Ramos (cell line): ENCODE measurements at regions not wholly inside any gene's neighbourhood (a gene's known extent, or its start where the extent isn't known, plus 50 kb on each side); places are given as distances from the start of the nearest gene placed in this dataset.
"Not testable (repeated sequence)": the region's sequence is repeated elsewhere in the genome, so short reads cannot be mapped to it uniquely, and the experiment has no call there.

Experiments
- in situ Hi-C: fragments of 300-500 bp; cut with MboI; formaldehyde crosslinking; loops from one replicate; pipeline ENCODE4 v1.14.3; 2022; ENCODE audit warnings: low sequenced_read_pairs; ENCODE audit not compliant: unreplicated experiment

- in situ Hi-C loops = not testable (repeated sequence)
These were observed 77.6 kb downstream of the HHIPL2 start for GRCh38 chr1:222470252-222470805.

- in situ Hi-C loops = loop anchor here (5.0 to 10.0 kb wide), 2 partner anchors 166 to 618 kb away; no protein-coding TSS in a partner anchor
These were observed 81.6 kb downstream of the HHIPL2 start for GRCh38 chr1:222466150-222466865.

- in situ Hi-C loops = loop anchor here (5.0 to 10.0 kb wide), 2 partner anchors 167 to 619 kb away; no protein-coding TSS in a partner anchor
These were observed 82.5 kb downstream of the HHIPL2 start for GRCh38 chr1:222465211-222466041.

GRCh38 chr1:222464841-222465210 is 83.1 kb downstream of the HHIPL2 start:
- in situ Hi-C loops = loop anchor here (5.0 to 10.0 kb wide), 2 partner anchors 167 to 620 kb away; no protein-coding TSS in a partner anchor

- in situ Hi-C loops = loop anchor here (10.0 kb wide), 1 partner anchor 622 kb away; no protein-coding TSS in a partner anchor
These were observed 84.7 kb downstream of the HHIPL2 start for GRCh38 chr1:222463059-222463730.

- in situ Hi-C loops = loop anchor here (10.0 kb wide), 1 partner anchor 622 kb away; no protein-coding TSS in a partner anchor
These were observed 85.3 kb downstream of the HHIPL2 start for GRCh38 chr1:222462601-222463000.

- in situ Hi-C loops = loop anchor here (10.0 kb wide), 1 partner anchor 623 kb away; no protein-coding TSS in a partner anchor
These were observed 86.0 kb downstream of the HHIPL2 start for GRCh38 chr1:222461941-222462340.

- in situ Hi-C loops = loop anchor here (10.0 kb wide), 1 partner anchor 625 kb away; no protein-coding TSS in a partner anchor
These were observed 88.3 kb downstream of the HHIPL2 start for GRCh38 chr1:222459652-222460051.

- in situ Hi-C loops = no loop called here
These were observed 90.4 kb downstream of the HHIPL2 start for GRCh38 chr1:222457513-222457912.

- in situ Hi-C loops = no loop called here
These were observed 90.8 kb downstream of the HHIPL2 start for GRCh38 chr1:222457084-222457483.

- in situ Hi-C loops = no loop called here
These were observed 92.6 kb downstream of the HHIPL2 start for GRCh38 chr1:222455188-222455879.

GRCh38 chr1:222454782-222455181 is 93.1 kb downstream of the HHIPL2 start:
- in situ Hi-C loops = no loop called here

- in situ Hi-C loops = no loop called here
These were observed 93.7 kb downstream of the HHIPL2 start for GRCh38 chr1:222454186-222454585.

- in situ Hi-C loops = no loop called here
These were observed 95.9 kb downstream of the HHIPL2 start for GRCh38 chr1:222452031-222452430.

- in situ Hi-C loops = no loop called here
These were observed 104.3 kb downstream of the HHIPL2 start for GRCh38 chr1:222443566-222443965.

GRCh38 chr1:222441066-222441465 is 106.8 kb downstream of the HHIPL2 start:
- in situ Hi-C loops = no loop called here

GRCh38 chr1:222424826-222425225 is 123.1 kb downstream of the HHIPL2 start:
- in situ Hi-C loops = no loop called here

GRCh38 chr1:222421380-222421779 is 126.5 kb downstream of the HHIPL2 start:
- in situ Hi-C loops = no loop called here

GRCh38 chr1:222420633-222421032 is 127.3 kb downstream of the HHIPL2 start:
- in situ Hi-C loops = no loop called here

GRCh38 chr1:222418654-222419053 is 129.2 kb downstream of the HHIPL2 start:
- in situ Hi-C loops = no loop called here
